Esophagus mucosa (tissue), 1 donor: ENCODE measurements at regions not wholly inside any gene's neighbourhood (a gene's known extent, or its start where the extent isn't known, plus 50 kb on each side); places are given as distances from the start of the nearest gene placed in this dataset.
"Not testable (repeated sequence)": the region's sequence is repeated elsewhere in the genome, so short reads cannot be mapped to it uniquely, and the experiment has no call there.

ENCODE experiments used
- ATAC-seq: fragments of 200-7000 bp; cut with Tn5 transposase; one replicate; pipeline ENCODE4 v1.9.1; 2020
- donor health status: DM: yes; HTN: yes; CAD: no.

DNA sequence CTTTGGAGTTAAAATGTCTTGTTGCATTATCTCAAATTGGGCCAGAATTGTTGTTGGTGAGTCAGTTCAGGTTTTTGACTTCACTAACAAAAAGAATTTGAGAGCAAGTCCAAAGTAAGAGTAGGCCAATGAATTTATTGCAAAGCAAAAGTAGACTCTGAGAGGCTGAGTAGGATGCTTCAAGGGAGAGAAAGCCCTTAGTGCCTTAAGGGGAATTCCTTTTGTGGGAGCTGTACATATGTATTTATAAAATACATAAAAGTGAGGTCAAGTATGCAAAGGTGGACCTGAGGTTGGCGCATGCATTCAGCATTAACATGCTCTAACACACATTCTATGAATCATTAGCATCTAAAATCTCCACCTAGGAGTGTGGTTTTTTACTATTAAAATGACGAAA lies 565.4 kb downstream of the GRXCR1 start:
- ATAC-seq = no peak

DNA sequence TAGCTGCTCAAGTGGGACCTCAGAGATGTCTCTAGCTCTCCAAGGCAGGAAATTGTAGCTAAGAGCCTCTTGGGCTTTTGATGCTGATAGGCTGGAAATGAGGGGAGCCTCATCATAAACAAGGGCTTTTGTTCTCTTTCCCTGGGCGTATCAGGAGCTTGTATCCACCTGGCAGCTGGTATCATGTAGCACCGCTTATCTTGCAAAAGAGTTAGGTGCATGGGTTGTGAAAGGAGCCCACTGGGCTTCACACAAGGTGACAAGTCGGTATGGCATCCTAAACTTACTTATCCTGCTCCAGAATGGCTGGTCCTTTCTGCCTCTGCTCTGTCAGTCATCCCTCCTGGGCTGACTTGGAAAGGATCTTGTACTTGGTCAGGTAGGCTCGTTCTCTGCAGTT lies 565.8 kb downstream of the GRXCR1 start:
- no peak for ATAC-seq

DNA sequence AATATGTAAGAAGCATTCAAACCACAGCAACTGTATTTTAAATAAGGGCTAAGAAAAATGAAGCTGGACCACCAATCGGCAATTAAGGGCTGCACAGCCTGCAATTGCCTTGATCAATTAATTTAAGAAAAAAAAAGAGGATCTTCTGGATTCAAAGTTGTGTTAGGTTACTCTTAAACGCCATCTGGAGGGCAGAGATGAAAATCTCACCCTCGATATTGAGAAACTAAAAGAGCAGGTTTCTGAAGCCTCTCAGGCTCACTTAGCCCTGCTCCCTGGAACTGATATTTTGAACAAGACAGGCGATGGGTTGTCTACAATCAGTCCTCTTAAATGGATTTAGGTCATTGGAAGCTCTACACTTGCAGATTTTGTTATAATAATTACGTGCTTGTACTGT lies 579.4 kb downstream of the GRXCR1 start:
- ATAC-seq = no peak

GRCh38 chr4:43481526-43481925 lies 589.0 kb downstream of the GRXCR1 start:
- no peak for ATAC-seq

- ATAC-seq = no peak
Measured at GRCh38 chr4:43485196-43485595, 592.7 kb downstream of the GRXCR1 start.

DNA sequence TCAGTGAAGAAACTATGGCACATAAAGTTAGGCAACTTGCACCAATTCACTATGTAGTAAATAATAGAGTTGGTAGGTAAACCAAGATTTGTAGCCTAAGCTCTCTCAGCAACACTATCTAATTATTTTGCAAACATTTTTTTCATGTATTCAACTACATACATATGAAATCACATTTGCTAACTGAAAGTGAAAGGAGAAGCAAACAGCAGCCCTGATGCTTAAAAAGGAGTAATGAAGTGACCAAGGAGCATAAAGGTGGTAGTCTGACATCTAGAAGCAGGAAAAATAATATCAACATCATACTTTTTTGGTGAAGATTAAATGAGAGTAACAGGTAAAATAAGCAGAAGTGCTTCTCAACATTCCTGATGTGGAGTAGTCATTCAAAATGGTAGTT lies 603.7 kb downstream of the GRXCR1 start:
- ATAC-seq = no peak

GRCh38 chr4:43496602-43497001 lies 604.1 kb downstream of the GRXCR1 start:
- no peak for ATAC-seq

DNA sequence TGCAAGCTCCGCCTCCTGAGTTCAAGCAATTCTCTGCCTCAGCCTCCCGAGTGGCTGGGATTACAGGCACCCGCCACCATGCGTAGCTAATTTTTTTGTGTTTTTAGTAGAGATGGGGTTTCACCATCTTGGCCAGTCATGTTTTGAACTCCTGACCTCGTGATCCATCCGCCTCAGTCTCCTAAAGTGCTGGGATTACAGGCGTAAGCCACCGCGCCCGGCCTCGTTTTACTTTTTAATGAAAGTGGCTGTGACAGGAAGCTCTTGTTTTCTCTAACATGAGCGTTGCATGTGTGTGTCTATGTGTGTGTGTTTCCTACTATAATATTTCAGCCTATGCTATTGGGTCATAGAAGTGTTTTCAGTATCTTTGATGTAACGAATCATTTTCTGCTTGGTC lies 613.3 kb downstream of the GRXCR1 start:
- not testable (repeated sequence) for ATAC-seq

DNA sequence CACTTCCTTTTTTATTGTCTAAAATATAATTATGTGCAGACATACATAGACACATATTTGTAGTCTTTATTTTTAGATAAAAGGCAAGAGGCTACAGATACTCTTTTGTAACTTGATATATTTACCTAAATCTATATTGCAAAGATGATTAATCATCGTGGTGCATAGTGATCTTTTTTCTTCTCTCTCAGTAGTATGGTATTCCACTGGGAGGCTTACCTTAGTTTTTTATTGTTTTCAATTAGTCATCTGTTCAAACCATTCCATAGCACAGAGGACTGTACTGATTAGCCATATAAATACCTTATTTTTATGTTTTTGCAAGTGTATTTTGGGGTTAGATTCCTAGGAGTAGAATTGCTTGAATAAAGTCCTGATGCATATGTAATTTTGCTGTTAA lies 619.7 kb downstream of the GRXCR1 start:
- ATAC-seq = no peak

DNA sequence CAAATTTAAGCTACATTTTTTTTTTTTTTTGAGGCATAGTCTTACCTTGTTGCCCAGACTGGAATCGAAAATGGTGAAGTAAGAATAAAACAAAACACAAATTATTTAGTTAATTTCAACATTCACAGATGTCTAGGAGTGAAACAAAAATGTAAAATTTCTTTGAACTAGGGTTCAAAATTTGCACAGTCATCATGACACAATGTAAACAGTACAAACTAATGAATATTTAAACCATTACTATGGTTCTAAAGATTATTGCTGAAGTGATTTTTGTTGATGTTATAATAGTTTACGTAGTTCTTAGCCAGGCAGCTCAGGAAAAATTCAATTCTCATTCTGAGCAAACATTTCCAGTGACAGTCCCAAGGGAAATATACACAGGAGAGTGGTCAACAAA lies 633.1 kb downstream of the GRXCR1 start:
- no peak for ATAC-seq

DNA sequence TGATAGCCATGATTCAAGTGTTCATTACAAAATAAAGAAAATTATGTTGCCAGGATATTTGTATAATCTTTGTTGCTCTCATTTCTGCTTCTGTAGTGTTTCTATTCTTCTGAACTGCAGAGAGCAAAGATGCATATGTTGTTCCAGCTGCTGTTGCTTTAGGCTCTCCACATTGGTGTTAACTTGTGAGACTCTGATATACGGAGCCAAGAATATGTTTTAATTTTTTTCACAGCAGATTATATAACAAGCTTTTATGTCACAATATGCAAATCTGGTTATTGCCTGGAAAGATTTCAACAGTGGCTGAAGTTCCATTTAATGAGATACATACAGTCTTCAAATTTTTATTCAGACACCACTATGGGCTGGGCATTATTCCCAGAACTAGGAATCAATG lies 655.0 kb downstream of the GRXCR1 start:
- no peak for ATAC-seq

DNA sequence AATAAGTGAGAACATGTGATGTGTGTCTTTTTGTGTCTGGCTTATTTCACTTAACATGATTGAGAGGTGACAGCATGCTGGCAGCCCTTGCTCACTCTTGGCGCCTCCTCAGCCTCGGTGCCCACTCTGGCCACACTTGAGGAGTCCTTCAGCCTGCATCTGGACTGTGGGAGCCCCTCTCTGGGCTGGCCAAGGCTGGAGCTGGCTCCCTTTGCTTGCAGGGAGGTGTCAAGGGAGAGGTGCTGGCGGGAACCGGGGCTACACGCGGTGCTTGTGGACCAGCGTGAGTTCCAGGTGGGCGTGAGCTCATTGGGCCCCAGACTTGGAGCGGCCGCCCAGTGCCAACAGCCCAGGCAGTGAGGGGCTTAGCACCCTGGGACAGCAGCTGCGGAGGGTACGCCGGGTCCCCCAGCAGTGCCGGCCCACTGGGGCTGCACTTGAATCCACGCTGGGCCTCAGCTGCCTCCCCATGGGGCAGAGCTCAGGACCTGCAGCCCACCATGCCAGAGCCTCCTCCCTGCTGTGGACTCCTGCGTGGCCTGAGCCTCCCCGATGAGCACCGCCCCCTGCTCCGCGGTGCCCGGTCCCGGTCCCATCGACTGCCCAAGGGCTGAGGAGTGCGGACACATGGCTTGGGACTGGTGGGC lies 658.6 kb downstream of the GRXCR1 start:
- ATAC-seq = no peak

GRCh38 chr4:43556262-43556661 lies 663.7 kb downstream of the GRXCR1 start:
- no peak for ATAC-seq

- ATAC-seq = no peak
Measured at GRCh38 chr4:43560047-43560446, 667.5 kb downstream of the GRXCR1 start.

DNA sequence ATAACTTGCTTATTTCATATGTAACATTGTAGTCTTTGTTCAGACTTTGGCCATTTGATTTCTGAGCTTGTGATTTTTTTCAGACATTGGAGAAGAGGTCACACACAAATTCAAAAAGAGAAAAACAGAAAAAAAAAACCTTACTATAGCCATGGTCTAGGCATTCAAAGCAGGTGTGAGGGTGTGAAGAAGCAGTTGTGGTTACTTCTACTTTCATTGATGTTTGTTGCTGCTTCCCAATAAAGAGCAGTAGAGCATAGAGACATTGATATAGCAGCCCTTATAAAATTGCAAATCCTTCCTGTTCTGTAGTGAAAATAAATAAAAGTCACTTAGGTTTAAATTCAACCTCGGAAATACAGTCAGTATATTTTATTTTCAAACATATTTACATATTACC lies 671.6 kb downstream of the GRXCR1 start:
- ATAC-seq = no peak

DNA sequence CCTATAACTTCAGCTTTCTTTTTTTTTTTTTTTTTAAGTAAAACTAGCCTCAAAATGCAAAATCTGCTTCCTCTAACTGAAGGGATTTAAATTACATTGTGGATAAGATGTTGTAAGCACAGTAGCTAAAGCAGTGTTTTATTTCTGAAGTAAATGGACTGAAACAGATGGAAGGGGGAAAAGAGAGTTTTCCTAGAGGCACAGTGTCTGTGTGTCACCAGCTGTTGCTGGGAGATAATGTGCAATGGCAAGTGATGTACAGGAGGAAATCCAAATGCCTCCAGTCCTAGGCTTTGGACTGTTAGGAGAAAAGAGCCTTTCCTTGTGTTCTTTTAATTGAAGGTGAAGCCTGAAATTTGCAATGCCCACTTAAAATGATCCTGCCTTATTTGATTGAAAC lies 672.1 kb downstream of the GRXCR1 start:
- ATAC-seq = no peak

DNA sequence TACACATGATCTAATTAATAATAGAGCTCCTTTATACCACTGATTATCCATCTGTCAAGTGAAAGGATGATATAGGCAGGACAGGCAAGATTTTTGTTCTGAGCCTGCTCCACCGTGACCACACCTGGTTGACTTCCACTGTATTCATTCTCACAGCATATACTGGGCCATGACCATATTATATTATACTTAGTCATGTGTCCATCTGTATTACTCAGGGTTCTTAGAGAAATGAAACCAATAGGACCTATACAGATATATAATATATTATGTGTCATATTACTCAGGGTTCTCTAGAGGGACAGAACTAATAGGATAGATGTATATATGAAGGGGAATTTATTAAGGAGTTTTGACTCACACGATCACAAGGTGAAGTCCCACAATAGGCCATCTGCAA lies 675.1 kb downstream of the GRXCR1 start:
- no peak for ATAC-seq

DNA sequence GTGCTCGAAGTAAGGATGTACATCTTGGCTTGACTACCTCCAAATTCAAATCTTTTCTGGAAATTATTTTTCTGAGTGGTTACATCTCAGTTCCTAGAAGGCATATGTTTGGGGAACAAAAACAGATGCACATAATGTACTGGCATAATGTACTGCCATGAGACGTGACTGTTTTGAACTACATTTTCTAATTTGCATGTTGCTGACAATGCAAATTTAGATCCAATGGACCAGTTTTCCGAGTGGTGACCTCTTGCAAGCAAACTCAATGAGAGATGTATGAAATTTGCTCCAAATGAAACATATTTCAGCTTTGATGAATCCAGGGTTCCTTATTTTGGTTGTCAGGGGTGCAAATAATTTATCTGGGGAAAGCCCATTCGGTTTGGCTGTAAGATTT lies 694.3 kb downstream of the GRXCR1 start:
- ATAC-seq = no peak

GRCh38 chr4:43587758-43588157 lies 695.2 kb downstream of the GRXCR1 start:
- ATAC-seq = no peak

- ATAC-seq = no peak
Measured at GRCh38 chr4:43607400-43607799, 714.9 kb downstream of the GRXCR1 start.

DNA sequence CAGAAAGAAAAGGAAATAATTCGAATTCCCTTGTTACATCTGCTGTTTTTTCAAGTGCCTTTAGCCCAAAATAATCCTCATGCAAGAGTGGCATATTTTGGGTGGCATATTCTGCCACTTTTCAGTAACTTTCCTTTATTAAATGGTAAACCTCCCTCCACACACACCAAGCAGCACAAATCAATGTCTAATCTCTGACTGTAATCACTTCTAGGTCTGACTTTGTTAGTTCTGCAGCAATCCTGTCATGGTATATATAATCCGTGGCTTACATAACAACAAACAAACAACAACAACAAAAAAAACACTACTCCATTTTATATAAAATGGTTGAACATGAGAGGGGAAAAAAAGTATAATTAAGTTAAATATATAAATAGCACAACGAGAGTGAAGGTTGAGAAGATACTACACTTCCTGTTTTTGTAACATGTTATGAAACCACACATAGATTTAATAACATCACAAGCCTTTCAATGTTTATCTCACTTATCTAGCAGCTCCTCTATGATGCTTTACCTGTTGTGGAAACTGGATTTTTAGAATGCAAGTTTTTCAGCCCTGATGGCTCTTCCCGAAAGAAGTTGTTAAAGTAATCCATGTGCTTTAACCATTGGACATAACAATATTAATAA lies 715.4 kb downstream of the GRXCR1 start:
- ATAC-seq = no peak

GRCh38 chr4:43619219-43619618 lies 726.7 kb downstream of the GRXCR1 start:
- ATAC-seq = no peak

DNA sequence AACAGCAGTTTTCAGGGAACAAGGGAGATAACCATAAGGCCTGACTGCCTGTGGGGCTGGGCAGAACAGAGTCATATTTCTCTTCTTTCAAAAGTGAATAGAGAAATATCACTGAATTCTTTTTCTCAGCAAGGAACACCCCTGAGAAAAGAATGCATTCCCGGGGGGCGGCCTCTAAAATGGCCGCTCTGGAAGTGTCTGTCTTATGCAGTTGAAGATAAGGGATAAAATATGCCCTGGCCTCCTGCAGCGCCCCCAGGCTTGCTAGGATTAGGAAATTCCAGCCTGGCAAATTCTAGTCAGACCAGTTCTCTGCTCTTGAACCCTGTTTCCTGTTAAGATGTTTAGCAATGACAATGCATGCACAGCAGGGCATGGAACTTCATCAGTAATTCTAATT lies 745.4 kb downstream of the GRXCR1 start:
- ATAC-seq = not testable (repeated sequence)

- no peak for ATAC-seq
Measured at GRCh38 chr4:43651991-43652390, 759.5 kb downstream of the GRXCR1 start.

GRCh38 chr4:43659547-43659946 lies 767.0 kb downstream of the GRXCR1 start:
- ATAC-seq = not testable (repeated sequence)
